ENCODE measurements at regions not wholly inside any gene's neighbourhood (a gene's known extent, or its start where the extent isn't known, plus 50 kb on each side); places are given as distances from the start of the nearest gene placed in this dataset.

DNA sequence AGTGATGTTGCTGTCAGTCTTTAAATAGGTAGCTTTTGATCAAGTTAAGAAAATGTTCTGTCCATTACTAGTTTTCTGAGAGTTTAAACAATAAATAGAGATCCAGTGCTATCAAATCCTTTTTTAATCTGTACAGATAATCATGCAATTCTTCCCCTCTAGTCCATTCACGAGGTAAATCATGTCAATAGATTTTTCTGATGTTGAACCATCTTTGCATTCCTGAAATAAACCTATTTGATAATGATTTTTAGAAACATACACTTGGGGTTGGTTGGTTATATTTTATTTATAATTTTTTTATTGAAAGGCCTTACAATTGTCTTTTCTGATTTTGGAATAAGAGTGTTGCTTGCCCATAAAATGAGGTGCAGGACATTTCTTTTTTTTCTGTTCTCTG lies 95.0 kb downstream of the FAM53A start:
- no peak for TF ChIP-seq POLR2A (IDR thresholded peaks at IDR 0.05)
- TF ChIP-seq, protein P1, sequence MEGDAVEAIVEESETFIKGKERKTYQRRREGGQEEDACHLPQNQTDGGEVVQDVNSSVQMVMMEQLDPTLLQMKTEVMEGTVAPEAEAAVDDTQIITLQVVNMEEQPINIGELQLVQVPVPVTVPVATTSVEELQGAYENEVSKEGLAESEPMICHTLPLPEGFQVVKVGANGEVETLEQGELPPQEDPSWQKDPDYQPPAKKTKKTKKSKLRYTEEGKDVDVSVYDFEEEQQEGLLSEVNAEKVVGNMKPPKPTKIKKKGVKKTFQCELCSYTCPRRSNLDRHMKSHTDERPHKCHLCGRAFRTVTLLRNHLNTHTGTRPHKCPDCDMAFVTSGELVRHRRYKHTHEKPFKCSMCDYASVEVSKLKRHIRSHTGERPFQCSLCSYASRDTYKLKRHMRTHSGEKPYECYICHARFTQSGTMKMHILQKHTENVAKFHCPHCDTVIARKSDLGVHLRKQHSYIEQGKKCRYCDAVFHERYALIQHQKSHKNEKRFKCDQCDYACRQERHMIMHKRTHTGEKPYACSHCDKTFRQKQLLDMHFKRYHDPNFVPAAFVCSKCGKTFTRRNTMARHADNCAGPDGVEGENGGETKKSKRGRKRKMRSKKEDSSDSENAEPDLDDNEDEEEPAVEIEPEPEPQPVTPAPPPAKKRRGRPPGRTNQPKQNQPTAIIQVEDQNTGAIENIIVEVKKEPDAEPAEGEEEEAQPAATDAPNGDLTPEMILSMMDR (IDR thresholded peaks at IDR 0.05): no peak
- H3K27ac ChIP-seq: no peak overlapping the region
- H3K4me1 ChIP-seq: no peaks in the 10 kb centered on the region
- intact Hi-C loops (cut with DNase I; ENCODE audit: low total_unique reads): no loop called here
- no peaks in the 10 kb centered on the region for H3K36me3 ChIP-seq
- H3K9me3 ChIP-seq: peaks cover 0 to 6% of the 10 kb centered on the region in 2 donors
- H3K4me3 ChIP-seq: no peak overlapping the region
- no peak for DNase-seq
- H3K27me3 ChIP-seq: no peaks in the 10 kb centered on the region

DNA sequence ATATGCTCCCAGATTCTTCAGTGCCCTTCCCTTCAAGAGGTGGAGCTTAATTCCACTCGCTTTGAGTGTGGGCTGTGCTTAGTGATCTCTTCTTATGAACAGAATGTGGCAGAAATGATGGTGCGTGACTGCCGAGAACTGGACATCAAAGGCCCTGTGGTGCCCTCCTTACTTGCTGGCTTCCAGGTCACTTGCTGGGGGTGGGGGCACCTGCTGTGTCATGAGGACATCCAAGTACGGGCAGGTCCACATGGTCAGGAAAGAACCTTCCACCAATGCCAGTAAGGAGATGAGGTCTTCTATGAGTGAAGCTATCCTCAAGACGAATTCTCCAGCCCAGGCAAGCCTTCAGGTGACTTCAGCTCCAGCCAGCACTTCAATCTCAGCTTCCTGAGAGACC lies 95.8 kb downstream of the FAM53A start:
- H3K27me3 ChIP-seq: no peaks in the 10 kb centered on the region
- no peak overlapping the region for H3K4me3 ChIP-seq
- intact Hi-C loops (cut with DNase I; ENCODE audit: low total_unique reads): no loop called here
- DNase-seq: no peak
- TF ChIP-seq, protein P1 (IDR thresholded peaks at IDR 0.05): no peak
- no peak for TF ChIP-seq POLR2A (IDR thresholded peaks at IDR 0.05)
- H3K9me3 ChIP-seq: peaks cover 0 to 6% of the 10 kb centered on the region in 2 donors
- no peaks in the 10 kb centered on the region for H3K4me1 ChIP-seq
- no peaks in the 10 kb centered on the region for H3K36me3 ChIP-seq
- no peak overlapping the region for H3K27ac ChIP-seq

DNA sequence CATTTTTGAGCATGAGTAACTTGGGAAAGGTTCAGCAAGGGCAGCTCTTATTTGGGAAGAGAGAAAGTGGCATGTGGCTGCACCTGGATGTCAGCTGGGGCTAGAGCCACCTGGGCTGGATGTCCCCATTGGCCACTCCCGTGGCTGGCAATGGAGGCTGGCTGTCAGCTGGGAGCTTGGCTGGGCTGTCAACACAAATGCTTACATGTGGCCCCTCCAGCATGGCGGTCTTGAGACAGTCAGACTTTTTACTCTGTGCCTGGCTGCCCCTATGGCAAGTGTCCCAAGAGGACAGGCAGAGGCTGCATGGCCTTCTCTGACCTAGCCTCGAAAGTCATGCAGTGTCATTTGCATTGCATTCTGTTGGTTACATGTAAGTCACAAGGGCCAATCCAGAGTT lies 99.6 kb downstream of the FAM53A start:
- no peaks in the 10 kb centered on the region for H3K9me3 ChIP-seq
- TF ChIP-seq, protein P1 (IDR thresholded peaks at IDR 0.05): no peak
- no peak for TF ChIP-seq POLR2A (IDR thresholded peaks at IDR 0.05)
- DNase-seq: no peak
- no peaks in the 10 kb centered on the region for H3K27me3 ChIP-seq
- no peak overlapping the region for H3K27ac ChIP-seq
- intact Hi-C loops (cut with DNase I; ENCODE audit: low total_unique reads): no loop called here
- H3K4me3 ChIP-seq: no peak overlapping the region
- no peaks in the 10 kb centered on the region for H3K4me1 ChIP-seq
- H3K36me3 ChIP-seq: no peaks in the 10 kb centered on the region

DNA sequence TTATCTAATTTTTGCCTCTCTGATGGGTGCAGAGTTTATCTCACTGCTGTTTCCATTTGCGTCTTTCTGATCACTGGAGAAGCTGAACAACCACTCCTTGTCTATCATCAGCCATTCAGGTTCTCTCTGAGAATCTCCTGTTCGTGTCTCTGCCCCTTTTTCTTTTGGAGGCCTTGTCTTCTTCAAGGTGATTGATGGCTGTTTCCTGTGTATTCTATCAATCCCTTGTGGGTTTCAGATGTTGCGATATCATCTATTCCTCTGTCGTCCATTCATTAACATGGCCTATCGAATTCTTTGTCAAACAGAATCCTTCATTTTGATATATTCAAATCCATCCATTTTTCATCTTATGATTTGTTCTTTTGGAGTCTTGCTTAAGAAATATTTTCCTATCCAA lies 100.3 kb downstream of the FAM53A start:
- Histone ChIP-seq H3K27ac (no peak overlapping the region), H3K4me3 (no peak overlapping the region), H3K9me3 (no peaks in the 10 kb centered on the region), H3K36me3 (no peaks in the 10 kb centered on the region), H3K27me3 (no peaks in the 10 kb centered on the region), H3K4me1 (no peaks in the 10 kb centered on the region)
- no peak for DNase-seq
- no peak for TF ChIP-seq POLR2A (IDR thresholded peaks at IDR 0.05)
- TF ChIP-seq, protein P1 (IDR thresholded peaks at IDR 0.05): no peak
- intact Hi-C loops (cut with DNase I; ENCODE audit: low total_unique reads): no loop called here

DNA sequence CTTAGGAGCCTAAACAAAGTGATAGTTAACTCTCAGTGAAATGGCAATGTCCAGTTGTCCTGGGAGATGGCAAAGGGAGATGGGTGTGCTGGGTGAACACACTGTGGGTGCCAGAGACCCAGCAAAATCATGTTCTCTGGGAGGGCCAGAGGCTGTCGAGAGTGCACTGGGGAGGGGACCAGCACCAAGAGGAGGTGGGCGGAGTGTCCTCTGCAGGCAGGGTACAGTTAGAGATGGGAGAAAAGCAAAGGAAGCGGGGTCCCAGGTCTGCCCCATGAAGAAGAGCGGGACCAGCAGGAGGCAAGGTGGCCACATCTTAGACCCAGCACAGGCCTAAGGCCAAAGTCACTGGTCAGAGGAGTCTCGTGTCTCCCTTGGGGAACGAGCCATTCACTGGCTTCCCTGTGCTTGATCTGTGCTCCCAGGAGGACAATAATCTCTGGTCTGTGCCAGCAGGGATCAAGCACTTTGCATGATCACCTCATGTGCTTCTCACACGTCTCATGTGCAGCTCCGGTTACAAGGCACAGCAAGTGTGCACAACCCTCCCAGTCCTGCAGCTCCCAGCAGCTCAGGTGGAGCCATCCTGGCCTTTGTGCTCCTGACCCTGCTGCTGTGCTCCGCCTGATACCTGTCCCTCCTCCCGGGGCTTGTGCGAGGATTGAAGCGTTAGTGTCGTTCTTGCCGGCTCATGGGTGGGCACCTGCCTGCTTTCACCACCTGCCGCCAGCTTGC lies 100.9 kb downstream of the FAM53A start:
- Histone ChIP-seq H3K4me1 (no peaks in the 10 kb centered on the region), H3K27ac (no peak overlapping the region), H3K9me3 (no peaks in the 10 kb centered on the region), H3K36me3 (no peaks in the 10 kb centered on the region), H3K4me3 (no peak overlapping the region), H3K27me3 (no peaks in the 10 kb centered on the region)
- TF ChIP-seq, protein P1 (IDR thresholded peaks at IDR 0.05): no peak
- TF ChIP-seq POLR2A (IDR thresholded peaks at IDR 0.05): no peak
- DNase-seq: no peak
- intact Hi-C loops (cut with DNase I; ENCODE audit: low total_unique reads): no loop called here

Data from uterus (tissue), 3 donors.